ENCODE measurements at regions not wholly inside any gene's neighbourhood (a gene's known extent, or its start where the extent isn't known, plus 50 kb on each side); places are given as distances from the start of the nearest gene placed in this dataset.
"Not testable (repeated sequence)": the region's sequence is repeated elsewhere in the genome, so short reads cannot be mapped to it uniquely, and the experiment has no call there.

DNA sequence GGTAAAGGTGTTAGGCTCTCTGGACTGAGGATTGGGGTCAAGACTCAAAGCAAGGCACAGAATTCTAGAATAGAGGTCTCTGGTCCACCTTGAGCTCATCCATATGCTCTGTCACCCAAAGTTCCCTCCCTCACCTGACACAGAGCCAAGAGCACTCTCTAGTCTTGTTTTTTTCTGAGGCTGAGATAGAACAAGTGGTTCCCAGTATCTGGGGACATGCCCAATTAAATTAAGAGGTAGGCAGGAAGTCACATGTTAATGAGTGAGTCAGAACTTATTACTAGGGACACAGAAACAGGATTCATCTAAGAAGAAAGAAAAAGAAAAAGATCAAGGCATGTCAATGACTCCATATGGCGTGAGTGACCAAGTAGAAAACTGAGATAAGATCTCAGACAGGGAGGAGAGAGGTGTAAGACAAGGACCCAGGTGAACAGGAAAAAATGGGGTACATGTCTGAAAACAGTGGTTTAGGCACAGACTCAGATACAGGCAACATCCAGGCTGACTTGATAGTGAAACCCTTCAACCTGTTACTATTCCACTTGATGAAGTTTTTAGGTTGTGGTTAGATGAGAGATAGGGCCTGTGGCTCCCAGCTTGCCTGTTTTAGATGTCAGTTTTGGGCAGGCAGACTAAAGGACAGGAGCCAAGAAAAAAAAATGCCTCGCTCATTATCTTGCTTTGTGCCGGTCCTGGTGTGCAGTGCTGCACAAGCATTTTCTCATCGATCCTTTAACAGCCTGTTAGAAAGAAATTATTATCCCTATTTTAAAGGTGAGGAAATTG lies 609.9 kb downstream of the CCSER2 start:
- DNase-seq (ENCODE audit: low read depth): no peak

- DNase-seq (ENCODE audit: low read depth): no peak
Observed at GRCh38 chr10:84943541-84943940, 615.2 kb downstream of the CCSER2 start.

DNA sequence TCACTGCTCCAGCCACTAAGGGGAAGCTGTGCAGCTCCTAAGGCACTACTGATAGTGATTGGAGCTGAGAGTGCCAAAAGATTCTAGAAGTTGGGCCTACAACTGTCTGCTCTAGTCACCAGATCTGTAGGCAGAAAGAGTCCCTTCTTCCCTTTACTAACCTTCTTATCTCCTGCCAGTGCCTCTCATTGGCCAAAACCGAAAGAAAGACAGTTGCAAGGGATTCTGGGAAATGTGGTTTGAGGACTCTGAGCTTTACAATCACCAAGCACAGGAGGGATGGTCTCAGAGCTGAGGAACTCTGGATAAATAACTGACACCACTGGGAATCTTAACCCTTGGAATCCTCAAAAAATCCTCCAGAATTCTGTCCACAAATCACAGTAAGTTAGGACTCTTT lies 615.8 kb downstream of the CCSER2 start:
- no peak for DNase-seq (ENCODE audit: low read depth)

DNA sequence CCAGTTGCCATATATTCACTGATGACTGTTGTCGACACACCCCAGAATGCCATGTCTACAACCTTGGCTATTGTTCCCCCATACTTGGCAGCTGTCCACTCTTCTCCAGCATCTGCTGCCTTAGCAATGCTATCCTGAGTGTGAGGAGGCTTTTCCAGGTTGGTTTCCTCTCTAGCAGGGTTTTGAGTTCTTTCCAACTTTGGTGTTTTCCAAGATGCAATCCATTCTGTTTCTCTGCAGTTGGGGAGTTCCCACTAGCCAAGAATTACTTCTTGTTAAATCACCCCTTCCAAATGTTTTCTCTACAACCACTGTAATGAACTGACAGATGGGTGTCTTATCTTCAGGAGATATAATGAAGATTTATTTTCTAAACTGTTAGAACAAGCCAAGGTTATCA lies 617.4 kb downstream of the CCSER2 start:
- DNase-seq (ENCODE audit: low read depth): no peak

DNA sequence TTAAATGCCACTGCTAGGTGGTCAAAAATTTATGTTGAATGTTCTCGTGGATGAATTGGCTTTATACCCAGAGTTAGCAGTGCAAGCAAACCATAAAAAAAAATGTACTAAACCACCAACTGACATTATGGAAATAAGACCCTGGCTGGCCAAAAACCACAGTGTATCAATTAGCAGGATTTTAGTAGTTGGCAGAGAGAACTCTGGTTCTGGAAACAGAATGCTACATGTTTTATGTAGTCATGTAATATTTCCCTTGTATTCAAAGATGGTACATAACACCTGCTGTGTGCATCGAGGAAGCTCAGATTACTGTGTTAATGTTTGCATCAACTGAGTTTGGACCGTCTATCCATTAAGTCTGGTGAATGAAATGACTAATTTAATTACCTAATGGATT lies 618.5 kb downstream of the CCSER2 start:
- DNase-seq (ENCODE audit: low read depth): no peak

DNA sequence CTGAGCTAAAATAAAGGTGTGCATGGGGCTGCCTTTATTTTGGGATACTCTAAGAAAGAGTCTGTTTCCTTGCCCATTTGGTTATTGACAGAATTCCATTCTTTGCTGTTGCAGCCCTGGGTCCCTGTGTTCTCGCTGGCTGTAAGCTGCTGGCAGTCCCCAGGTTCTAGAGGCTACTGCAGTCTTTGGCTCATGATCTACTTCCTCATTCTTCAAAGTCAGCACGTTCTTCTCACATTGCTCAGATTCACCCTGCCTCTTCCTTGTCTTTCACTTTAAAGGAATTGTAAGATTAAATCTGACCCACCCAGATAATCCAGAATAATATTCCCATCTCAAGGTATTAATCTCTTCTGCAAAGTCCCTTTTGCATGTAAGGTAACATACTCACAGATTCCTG lies 620.3 kb downstream of the CCSER2 start:
- no peak for DNase-seq (ENCODE audit: low read depth)

- no peak for DNase-seq (ENCODE audit: low read depth)
Observed at GRCh38 chr10:84951616-84952015, 623.2 kb downstream of the CCSER2 start.

DNA sequence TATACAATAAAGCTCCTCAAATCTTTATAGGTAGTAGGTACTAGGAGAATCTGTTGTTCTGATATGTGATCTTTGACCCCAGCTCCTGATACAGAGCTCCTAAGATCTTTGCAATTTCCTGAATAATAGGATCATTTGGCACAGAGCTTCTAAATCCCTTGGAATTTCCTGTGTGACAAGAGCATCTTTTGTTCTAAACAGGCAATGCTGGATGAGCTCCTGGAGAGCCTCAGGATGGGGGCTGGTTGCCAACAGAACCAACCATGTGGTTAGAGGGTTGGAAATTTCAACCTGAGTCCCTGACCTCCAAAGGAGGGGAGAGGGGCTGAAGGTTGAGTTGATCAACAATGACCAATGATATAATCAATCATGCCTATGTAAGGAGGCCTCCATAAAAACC lies 629.0 kb downstream of the CCSER2 start:
- DNase-seq (ENCODE audit: low read depth): no peak

DNA sequence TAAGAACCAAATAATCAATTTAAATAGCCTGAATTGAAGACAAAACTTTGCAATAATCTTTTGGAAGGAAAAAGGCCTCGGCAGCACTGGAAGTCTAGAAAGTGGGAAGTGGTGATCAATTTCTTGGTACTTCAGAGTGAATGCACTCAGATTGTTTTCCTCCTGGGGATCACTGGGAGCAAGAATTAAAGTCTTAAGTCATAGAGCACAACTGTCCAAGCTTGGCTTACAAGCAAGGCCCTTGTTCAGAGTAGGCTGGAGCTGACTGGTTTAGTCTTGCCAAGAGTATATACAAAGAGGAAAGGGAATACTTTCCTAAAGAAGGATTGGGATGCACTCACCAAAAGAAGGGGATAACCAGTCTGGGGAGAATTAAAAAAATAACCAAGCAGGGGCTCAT lies 637.1 kb downstream of the CCSER2 start:
- peak; percentile 59 for DNase-seq (ENCODE audit: low read depth)

GRCh38 chr10:84966708-84967441 lies 638.5 kb downstream of the CCSER2 start:
- DNase-seq (ENCODE audit: low read depth): no peak

DNA sequence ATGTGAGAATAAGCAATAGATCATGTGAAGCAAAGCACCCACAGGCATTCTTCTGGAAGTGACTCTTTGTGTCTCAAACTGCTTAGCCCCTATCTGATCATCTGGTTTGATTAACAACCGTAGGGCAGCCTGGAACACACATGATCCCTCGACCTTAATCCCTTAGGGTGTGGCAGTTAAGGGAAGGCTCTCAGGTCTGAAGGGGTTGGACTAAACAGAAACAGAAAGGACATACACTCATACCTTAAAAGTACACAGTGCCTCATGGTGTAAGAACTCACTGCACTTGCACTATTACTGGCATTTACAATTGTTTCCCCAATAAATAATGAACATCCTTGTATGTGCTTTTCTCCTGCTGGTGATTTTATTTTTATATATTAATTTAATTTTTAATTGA lies 640.9 kb downstream of the CCSER2 start:
- DNase-seq (ENCODE audit: low read depth): not testable (repeated sequence)

DNA sequence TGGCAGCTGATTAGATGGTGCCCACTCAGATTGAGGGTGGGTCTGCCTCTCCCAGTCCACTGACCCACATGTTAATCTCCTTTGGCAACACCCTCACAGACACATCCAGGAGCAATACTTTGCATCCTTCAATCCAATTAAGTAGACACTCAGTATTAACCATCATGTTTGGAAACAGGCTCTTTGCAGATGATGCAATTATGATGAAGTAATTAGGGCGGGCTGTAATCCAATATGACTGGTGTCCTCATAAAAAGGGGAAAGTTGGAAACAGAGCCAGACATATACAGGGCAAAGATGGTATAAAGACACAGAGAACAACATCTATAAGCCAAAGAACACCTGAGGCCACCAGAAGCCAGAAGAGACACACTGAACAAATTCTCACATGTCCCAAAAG lies 658.6 kb downstream of the CCSER2 start:
- DNase-seq (ENCODE audit: low read depth): no peak

- no peak for DNase-seq (ENCODE audit: low read depth)
Observed at GRCh38 chr10:84988011-84988410, 659.6 kb downstream of the CCSER2 start.

DNA sequence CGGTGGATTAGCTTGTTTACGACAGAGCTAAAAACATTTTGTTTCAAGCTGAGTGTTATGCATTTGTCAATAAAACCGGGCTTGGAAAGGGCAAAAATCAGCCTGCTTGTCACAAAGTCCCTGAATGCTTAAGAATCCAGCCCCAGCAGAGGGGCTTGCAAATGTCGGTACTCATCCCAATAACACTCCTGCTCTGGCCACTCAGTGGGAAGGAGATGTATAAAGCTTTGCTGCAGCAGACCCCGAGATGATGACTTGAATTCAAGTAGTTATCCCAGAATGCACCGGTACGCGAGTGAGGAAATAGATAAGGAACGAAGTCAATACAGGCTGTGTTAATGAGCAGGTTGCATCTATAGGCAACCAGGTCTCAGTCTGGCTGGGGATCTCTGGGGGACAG lies 662.3 kb downstream of the CCSER2 start:
- DNase-seq (ENCODE audit: low read depth): no peak

GRCh38 chr10:84991301-84991700 lies 662.9 kb downstream of the CCSER2 start:
- DNase-seq (ENCODE audit: low read depth): no peak

DNA sequence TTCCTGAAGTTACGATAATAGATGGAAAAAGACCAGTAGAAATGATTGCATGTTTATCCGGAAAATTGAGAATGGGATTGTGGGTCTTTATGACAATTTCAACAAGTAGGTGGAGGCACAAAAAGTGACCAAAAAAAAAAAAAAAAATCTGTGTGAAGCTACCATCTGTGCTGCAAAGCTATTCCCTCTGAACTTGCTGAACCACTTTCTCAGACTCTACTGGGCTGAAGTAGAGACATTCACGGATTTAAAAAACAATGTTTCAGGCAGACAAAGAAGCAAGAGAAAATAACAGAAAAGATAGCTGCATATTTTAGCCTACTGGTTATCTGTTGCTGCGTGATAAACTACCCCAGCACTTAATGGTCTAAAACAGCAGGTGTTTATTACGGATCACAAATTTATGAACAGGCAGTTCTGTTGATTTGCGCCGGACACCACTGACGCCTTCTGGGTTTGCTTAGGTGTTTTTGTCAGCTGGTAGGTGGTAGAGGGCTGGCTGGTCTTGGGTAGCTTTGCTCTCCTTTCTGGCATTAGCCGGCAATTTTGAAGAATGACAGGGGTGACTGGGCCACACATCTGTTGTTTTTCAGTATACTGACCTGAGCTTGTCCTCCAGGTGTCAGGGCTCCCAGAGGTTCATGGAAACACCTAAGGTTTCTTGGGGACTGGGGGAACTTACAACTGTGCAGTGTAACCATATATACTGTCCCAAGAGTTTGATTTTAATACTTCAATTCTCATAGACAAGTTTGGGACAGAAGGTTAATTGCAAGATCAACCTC lies 665.1 kb downstream of the CCSER2 start:
- DNase-seq (ENCODE audit: low read depth): no peak

DNA sequence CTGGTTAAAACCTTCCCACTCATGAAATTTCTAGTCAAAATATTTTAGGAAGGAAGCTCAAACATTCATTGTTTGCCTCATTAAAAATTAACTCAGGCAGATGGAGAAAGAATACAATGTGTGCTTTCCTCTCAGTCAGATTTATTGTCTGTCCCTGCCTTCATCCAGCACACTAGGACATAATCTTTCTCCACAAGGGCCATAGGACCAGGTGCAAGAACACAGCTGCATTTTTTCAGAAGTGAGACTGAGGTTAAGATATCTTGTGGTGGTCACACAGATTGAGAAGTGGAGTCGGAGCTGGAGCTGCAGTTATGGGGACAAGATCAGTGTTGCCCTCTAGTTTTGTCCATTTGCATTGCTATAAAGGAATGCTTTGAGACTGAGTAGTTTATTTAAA lies 666.3 kb downstream of the CCSER2 start:
- DNase-seq (ENCODE audit: low read depth): no peak

DNA sequence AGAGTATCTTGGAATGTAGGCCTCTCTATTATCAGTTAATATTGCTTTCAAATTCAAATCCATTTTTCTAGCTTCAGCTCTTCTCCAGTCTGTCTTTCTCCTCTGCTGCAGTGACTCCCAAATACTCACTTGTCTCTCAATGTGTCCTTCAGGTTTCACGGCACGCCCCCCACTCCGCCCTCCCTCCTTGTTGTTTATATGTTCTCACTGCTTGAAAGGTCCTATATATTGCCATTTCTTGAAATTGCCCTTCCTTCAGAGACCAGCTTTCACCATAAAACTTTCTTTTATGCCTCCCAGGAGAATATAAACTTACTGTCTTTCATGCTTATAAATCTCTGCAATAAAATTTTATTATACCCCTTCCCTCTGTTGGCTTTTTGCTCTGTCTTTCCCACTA lies 668.2 kb downstream of the CCSER2 start:
- no peak for DNase-seq (ENCODE audit: low read depth)

DNA sequence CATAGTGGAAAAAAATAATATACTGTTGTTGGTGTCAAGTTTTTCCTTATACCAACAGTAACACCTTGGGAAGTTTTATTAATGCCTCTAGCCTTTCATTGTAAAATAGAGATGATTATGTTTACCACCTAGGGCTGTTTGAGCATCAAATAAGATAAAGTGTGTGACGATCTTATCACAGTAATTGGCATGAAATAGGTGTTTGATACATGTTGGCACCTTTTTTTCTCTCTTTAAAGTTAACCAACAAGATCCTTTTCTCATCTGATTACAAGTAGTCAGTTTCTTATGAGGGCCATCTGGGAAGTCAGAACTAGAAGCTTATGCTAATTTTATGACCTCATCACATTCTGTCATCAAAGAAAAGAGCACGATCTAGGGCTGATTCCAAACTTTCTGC lies 669.5 kb downstream of the CCSER2 start:
- no peak for DNase-seq (ENCODE audit: low read depth)

DNA sequence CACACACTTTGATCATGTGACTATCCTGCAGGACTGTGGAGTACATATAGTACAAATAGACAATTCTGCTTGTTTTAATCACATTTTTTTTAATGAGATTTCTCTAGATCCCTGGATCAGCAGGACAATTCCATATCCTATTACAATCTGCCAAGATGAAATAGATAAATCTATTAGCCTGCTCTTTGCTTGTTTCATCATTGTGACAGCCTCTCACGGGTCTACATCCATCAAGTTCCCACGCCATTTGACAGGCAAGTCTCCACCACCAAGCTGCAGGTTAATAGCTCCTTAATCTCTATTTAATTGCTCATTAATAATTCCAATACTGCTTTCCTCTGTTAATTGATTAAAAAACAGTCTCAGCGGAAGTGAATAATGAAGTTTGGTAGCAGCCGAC lies 671.5 kb downstream of the CCSER2 start:
- DNase-seq (ENCODE audit: low read depth): no peak

GRCh38 chr10:85003083-85003482 lies 674.7 kb downstream of the CCSER2 start:
- no peak for DNase-seq (ENCODE audit: low read depth)

DNA sequence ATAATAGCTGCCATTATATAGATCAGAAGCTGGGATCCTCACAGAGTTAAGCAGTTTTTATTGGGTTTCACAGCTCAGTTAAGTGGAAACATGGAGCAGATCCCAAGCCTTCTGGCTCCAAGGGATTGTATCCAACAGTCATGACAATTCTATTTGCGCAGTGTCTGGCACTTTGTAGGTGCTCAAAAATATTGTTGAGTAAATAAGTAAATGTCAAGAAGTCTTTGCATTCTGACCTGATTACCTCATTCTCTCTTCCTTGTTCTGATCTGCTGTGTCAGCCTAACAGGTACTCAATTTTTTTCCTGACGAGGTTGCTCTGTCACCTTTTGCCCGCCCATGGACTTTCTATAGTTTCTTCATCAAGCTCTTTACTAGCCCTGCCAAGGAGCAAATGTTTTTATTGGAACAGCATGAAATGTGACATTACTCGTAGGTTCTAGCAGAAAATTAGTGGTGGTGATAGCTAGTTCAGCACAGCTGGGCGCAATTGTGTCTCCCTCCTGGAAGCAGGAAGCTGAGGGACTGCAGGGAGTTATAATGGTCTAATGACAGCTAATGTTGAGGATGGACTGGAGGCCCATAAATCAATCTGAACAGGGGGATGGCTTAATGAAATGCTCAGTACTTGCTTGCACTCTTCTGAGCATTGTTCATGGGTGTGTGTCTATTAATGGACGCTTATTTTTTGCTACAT lies 680.2 kb downstream of the CCSER2 start:
- DNase-seq (ENCODE audit: low read depth): no peak
